HG03103 (cell line): ENCODE measurements at regions not wholly inside any gene's neighbourhood (a gene's known extent, or its start where the extent isn't known, plus 50 kb on each side); places are given as distances from the start of the nearest gene placed in this dataset.
"Not testable (repeated sequence)": the region's sequence is repeated elsewhere in the genome, so short reads cannot be mapped to it uniquely, and the experiment has no call there.

Source experiments
- ATAC-seq: cut with Tn5 transposase; IDR thresholded peaks from one replicate; pipeline ENCODE4 v1.9.1; 2021; ENCODE audit warnings: low read depth; ENCODE audit not compliant: unreplicated experiment

- no peak for ATAC-seq
Observed at GRCh38 chr1:208967334-208967733, 616.2 kb upstream of the CAMK1G start.

- ATAC-seq: no peak
Observed at GRCh38 chr1:208974717-208975116, 608.8 kb upstream of the CAMK1G start.

- ATAC-seq: no peak
Observed at GRCh38 chr1:208975456-208975855, 608.1 kb upstream of the CAMK1G start.

- ATAC-seq: no peak
Observed at GRCh38 chr1:208977012-208977411, 606.5 kb upstream of the CAMK1G start.

GRCh38 chr1:208977638-208978256, 605.8 kb upstream of the CAMK1G start:
- no peak for ATAC-seq

GRCh38 chr1:208979776-208980175, 603.7 kb upstream of the CAMK1G start:
- no peak for ATAC-seq

GRCh38 chr1:208980605-208981004, 602.9 kb upstream of the CAMK1G start:
- ATAC-seq: no peak

GRCh38 chr1:208985231-208985630, 598.3 kb upstream of the CAMK1G start:
- no peak for ATAC-seq

GRCh38 chr1:208988811-208989222, 594.7 kb upstream of the CAMK1G start:
- ATAC-seq: peak; percentile 97

- no peak for ATAC-seq
Observed at GRCh38 chr1:208990456-208990855, 593.1 kb upstream of the CAMK1G start.

- ATAC-seq: not testable (repeated sequence)
Observed at GRCh38 chr1:208997053-208997452, 586.5 kb upstream of the CAMK1G start.

- ATAC-seq: no peak
Observed at GRCh38 chr1:208997726-208998312, 585.7 kb upstream of the CAMK1G start.

GRCh38 chr1:209008586-209008985, 574.9 kb upstream of the CAMK1G start:
- no peak for ATAC-seq

GRCh38 chr1:209010475-209011230, 572.9 kb upstream of the CAMK1G start:
- no peak for ATAC-seq

GRCh38 chr1:209012443-209013196, 570.9 kb upstream of the CAMK1G start:
- no peak for ATAC-seq

GRCh38 chr1:209015092-209015491, 568.4 kb upstream of the CAMK1G start:
- ATAC-seq: no peak

- ATAC-seq: no peak
Observed at GRCh38 chr1:209021622-209022021, 561.9 kb upstream of the CAMK1G start.

- ATAC-seq: no peak
Observed at GRCh38 chr1:209023790-209024189, 559.7 kb upstream of the CAMK1G start.

- ATAC-seq: no peak
Observed at GRCh38 chr1:209029737-209030136, 553.8 kb upstream of the CAMK1G start.

- no peak for ATAC-seq
Observed at GRCh38 chr1:209030454-209031167, 552.9 kb upstream of the CAMK1G start.
